Caki2 (cell line): ENCODE measurements at regions not wholly inside any gene's neighbourhood (a gene's known extent, or its start where the extent isn't known, plus 50 kb on each side); places are given as distances from the start of the nearest gene placed in this dataset.

Experiments used
- DNase-seq: peaks from one replicate; pipeline ENCODE4 v3.0.0-alpha.2; 2015; ENCODE audit warnings: low read depth
- in situ Hi-C: cut with HindIII; loops from 2 replicates; pipeline ENCODE4 v1.10.0; 2016; ENCODE audit warnings: low sequenced_read_pairs, low pct_unique_long_range_greater_than_20kb, mixed read lengths

GRCh38 chr13:64272681-64273080 lies 2857.0 kb upstream of the PCDH20 start:
- DNase-seq: no peak
- in situ Hi-C loops: no loop called here

- in situ Hi-C loops: no loop called here
- DNase-seq: no peak
These were observed 2850.4 kb upstream of the PCDH20 start for GRCh38 chr13:64266024-64266423.

GRCh38 chr13:64263285-64263684 lies 2847.6 kb upstream of the PCDH20 start:
- in situ Hi-C loops: no loop called here
- DNase-seq: no peak

GRCh38 chr13:64256751-64257150 lies 2841.1 kb upstream of the PCDH20 start:
- in situ Hi-C loops: no loop called here
- no peak for DNase-seq

GRCh38 chr13:64255988-64256387 lies 2840.3 kb upstream of the PCDH20 start:
- in situ Hi-C loops: no loop called here
- no peak for DNase-seq

- in situ Hi-C loops: no loop called here
- no peak for DNase-seq
These were observed 2832.9 kb upstream of the PCDH20 start for GRCh38 chr13:64248371-64249065.

GRCh38 chr13:64239372-64239771 lies 2823.7 kb upstream of the PCDH20 start:
- DNase-seq: peak; percentile 4
- in situ Hi-C loops: no loop called here

- no peak for DNase-seq
- in situ Hi-C loops: no loop called here
These were observed 2818.6 kb upstream of the PCDH20 start for GRCh38 chr13:64234255-64234654.

- in situ Hi-C loops: no loop called here
- no peak for DNase-seq
These were observed 2807.4 kb upstream of the PCDH20 start for GRCh38 chr13:64223016-64223415.

- no peak for DNase-seq
These were observed 2791.0 kb upstream of the PCDH20 start for GRCh38 chr13:64206430-64207225.

GRCh38 chr13:64202517-64202916 lies 2786.9 kb upstream of the PCDH20 start:
- no peak for DNase-seq
- in situ Hi-C loops: no loop called here

More at GRCh38 chr13:64206430-64207225, 2791.0 kb upstream of the PCDH20 start:
- in situ Hi-C loops: no loop called here

- in situ Hi-C loops: no loop called here
- DNase-seq: no peak
These were observed 2781.6 kb upstream of the PCDH20 start for GRCh38 chr13:64197232-64197631.

GRCh38 chr13:64186503-64187250 lies 2771.0 kb upstream of the PCDH20 start:
- DNase-seq: no peak
- in situ Hi-C loops: no loop called here

- no peak for DNase-seq
- in situ Hi-C loops: no loop called here
These were observed 2770.4 kb upstream of the PCDH20 start for GRCh38 chr13:64186071-64186470.

- no peak for DNase-seq
- in situ Hi-C loops: no loop called here
These were observed 2765.1 kb upstream of the PCDH20 start for GRCh38 chr13:64180756-64181155.

GRCh38 chr13:64165826-64166225 lies 2750.2 kb upstream of the PCDH20 start:
- in situ Hi-C loops: no loop called here
- no peak for DNase-seq

- in situ Hi-C loops: no loop called here
- DNase-seq: no peak
These were observed 2748.8 kb upstream of the PCDH20 start for GRCh38 chr13:64164435-64164834.

- in situ Hi-C loops: no loop called here
These were observed 2744.8 kb upstream of the PCDH20 start for GRCh38 chr13:64160479-64160878.

GRCh38 chr13:64158908-64159307 lies 2743.3 kb upstream of the PCDH20 start:
- in situ Hi-C loops: no loop called here
- DNase-seq: no peak

More at GRCh38 chr13:64160479-64160878, 2744.8 kb upstream of the PCDH20 start:
- no peak for DNase-seq
